ENCODE measurements at regions not wholly inside any gene's neighbourhood (a gene's known extent, or its start where the extent isn't known, plus 50 kb on each side); places are given as distances from the start of the nearest gene placed in this dataset.
"Not testable (repeated sequence)": the region's sequence is repeated elsewhere in the genome, so short reads cannot be mapped to it uniquely, and the experiment has no call there.

DNA sequence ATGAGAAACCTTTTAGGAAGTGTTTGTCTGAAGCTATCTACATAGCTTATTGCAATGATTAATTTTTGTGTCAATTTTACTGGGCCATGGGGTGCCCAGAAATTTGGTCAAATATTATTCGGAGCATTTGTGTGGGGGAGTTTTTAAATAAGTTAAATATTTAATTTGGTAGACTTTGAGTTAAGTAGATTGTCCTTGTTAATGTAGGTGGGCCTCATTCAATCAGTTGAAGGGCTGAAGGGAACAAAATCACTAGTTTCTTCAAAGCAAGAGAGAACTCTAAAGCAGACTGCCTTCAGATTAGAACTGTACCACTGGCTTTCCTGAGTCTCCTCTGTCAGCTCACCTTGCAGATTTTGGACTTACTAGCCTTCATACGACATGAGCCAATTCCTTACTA is 1008.6 kb upstream of the ADAMTS5 start:
- Mint-ChIP-seq H3K4me1 (no peaks in the 10 kb centered on the region), H3K4me3 (no peak overlapping the region), H3K36me3 (no peaks in the 10 kb centered on the region), H3K27ac (no peak overlapping the region), H3K9me3 (peaks cover 11% of the 10 kb centered on the region)
- DNase-seq (ENCODE audit: low spot score in 2 of 2), result no peak
- ATAC-seq, result no peak

DNA sequence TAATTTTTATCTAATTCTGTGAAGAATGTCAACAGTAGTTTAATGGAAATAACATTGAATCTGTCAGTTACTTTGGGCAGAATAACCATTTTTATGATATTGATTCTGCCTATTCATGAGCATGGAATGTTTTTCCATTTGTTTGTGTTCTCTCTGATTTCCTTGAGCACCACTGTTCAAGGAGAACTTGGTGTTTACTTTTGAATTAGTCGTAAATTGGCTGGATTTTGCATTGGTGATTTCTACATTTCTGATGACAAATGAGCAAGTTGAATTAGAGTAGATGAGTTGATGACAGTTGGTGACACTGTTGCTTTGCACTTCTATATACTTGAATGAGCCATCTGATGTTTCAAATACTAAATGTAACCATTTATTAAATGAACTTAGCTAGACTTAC is 1007.3 kb upstream of the ADAMTS5 start:
- peaks cover 11% of the 10 kb centered on the region for H3K9me3 Mint-ChIP-seq
- not testable (repeated sequence) for H3K27ac Mint-ChIP-seq; H3K36me3 Mint-ChIP-seq; DNase-seq (ENCODE audit: low spot score in 2 of 2); H3K4me3 Mint-ChIP-seq; ATAC-seq; H3K4me1 Mint-ChIP-seq

DNA sequence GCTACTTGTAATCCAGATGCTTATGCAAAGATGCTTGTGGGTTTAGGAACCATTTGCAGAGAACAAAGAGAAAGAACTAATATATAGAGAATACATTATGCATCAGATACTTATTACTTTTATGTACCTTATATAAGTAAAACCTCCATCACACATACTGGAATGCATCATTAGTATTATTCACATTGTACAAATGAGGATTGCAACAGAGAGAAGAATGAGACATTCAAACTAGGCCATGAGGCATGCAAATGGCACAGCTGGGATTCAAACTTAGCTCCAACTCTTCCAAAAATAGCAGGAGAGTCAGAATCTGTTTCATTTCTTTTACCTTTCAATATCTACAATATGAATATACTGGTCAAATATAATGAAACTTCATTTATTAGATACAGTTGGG is 1001.4 kb upstream of the ADAMTS5 start:
- not testable (repeated sequence) for ATAC-seq; DNase-seq (ENCODE audit: low spot score in 2 of 2); H3K4me1 Mint-ChIP-seq; H3K36me3 Mint-ChIP-seq; H3K9me3 Mint-ChIP-seq; H3K27ac Mint-ChIP-seq; H3K4me3 Mint-ChIP-seq

DNA sequence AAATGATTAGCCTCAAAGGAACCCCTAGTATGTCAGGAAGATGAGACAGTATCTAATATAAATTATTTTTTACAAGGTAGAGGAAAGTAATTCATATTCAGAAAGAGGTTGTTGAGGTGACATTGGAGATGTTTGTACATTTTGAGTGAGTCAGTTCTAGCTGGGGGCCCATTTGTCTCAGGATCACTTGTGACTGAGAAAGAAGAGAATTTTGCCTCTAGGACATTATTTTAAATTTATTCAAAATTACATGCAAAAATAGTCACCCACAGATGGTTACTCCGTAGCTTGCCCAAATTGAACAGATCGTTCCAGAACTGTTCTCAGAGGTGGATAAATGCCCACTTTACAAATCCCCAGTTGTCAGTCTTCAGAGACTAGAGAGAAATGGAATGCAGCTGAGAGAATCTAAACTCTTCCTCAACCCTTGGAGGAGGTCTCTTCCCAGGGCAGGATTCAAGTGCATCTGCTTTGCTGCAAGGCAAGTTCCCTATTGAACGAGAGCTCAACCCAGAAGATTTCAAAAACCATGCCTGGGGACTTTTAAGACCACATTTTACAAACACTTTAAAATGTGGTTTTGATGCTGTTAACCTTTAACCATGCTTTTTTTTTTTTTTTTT is 987.8 kb upstream of the ADAMTS5 start:
- ATAC-seq, result no peak
- no peak for DNase-seq (ENCODE audit: low spot score in 2 of 2)
- Mint-ChIP-seq H3K9me3 (no peaks in the 10 kb centered on the region), H3K36me3 (no peaks in the 10 kb centered on the region), H3K4me1 (no peaks in the 10 kb centered on the region), H3K27ac (no peak overlapping the region), H3K4me3 (no peak overlapping the region)

DNA sequence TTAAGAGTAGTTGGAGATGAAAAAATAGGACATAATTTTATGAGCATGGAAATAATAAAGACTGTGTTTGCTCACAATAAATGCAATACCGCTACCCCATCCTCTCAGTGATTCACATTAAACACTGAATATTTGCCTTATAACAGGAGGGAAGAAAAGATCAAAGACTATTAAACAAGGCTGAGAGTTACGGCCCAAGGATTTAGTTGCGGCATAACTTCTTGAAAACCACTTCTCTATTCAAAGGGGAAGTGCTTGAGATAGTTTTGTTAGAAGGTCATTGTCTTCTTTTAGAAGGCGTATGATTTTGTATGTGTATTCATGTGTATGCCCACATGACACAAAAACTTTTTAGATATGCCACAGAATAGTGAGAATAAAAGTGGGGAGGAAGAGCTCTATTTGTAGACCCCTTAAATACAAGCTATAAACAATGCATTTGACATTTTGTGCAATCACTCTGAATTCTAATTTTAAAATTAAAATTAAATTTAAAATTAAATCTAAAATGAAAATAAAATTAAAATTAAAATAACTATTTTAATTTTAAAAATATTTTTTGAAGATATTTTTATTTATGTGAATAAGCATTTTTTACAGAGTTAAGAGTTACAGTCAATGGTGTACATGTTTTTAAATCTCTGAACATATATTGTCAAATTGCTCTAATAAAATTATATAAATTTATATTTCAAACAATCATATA is 986.6 kb upstream of the ADAMTS5 start:
- H3K27ac Mint-ChIP-seq, result no peak overlapping the region
- H3K9me3 Mint-ChIP-seq, result no peaks in the 10 kb centered on the region
- DNase-seq (ENCODE audit: low spot score in 2 of 2) (no peak), ATAC-seq (no peak)
- H3K4me1 Mint-ChIP-seq, result no peaks in the 10 kb centered on the region
- H3K4me3 Mint-ChIP-seq, result no peak overlapping the region
- H3K36me3 Mint-ChIP-seq, result no peaks in the 10 kb centered on the region

DNA sequence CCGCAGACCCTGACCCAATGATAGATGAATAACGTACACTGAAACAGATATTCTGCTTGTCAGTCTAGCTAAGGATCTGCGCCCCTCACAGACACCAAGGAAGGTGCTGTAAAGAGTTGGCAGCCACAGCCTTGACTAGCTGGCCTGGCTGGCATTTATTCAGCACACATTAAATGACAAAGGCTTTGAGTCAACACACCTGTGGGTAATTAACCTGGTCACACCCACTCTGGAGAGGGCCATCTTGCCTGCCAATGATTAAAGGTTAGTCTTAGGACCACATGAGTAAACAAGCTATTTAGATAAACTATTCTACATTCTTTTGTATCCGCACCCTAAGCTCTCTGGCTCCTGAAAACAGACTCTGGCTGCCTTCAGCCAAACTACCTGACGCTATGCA is 982.2 kb upstream of the ADAMTS5 start:
- H3K27ac Mint-ChIP-seq; H3K4me1 Mint-ChIP-seq; H3K36me3 Mint-ChIP-seq; DNase-seq (ENCODE audit: low spot score in 2 of 2); H3K4me3 Mint-ChIP-seq; H3K9me3 Mint-ChIP-seq; ATAC-seq: not testable (repeated sequence)

DNA sequence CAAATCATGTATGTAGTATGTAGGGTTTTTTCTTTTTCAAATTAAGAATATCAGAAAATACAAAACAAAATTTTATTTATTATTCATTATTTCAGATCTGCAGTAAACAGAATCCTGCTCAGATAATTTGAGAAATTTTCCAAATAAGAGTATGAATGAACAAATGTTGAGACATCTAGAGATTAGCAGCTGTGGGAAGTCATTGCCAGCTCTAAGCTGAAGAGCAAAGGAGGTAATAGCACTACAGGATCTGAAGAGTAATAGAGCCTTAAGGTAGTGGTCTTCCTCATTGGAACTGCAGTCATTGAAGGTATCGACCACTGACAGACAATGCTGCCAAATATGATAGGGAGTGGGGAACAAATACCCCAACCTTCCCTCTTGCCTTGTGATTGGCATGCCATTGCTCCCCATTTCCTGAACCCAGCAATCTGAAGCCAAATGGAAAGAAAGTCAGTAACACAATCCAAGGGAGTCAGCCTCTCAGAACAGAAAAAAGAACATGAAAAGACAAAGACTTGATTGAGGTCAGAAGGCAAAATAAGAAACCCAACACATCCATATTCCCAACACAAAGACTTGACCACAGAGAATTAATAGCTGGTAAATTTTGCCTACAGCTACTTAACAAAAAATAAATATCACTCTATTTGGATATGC is 963.4 kb upstream of the ADAMTS5 start:
- H3K36me3 Mint-ChIP-seq; H3K4me3 Mint-ChIP-seq; DNase-seq (ENCODE audit: low spot score in 2 of 2); H3K9me3 Mint-ChIP-seq; ATAC-seq; H3K4me1 Mint-ChIP-seq; H3K27ac Mint-ChIP-seq: not testable (repeated sequence)

DNA sequence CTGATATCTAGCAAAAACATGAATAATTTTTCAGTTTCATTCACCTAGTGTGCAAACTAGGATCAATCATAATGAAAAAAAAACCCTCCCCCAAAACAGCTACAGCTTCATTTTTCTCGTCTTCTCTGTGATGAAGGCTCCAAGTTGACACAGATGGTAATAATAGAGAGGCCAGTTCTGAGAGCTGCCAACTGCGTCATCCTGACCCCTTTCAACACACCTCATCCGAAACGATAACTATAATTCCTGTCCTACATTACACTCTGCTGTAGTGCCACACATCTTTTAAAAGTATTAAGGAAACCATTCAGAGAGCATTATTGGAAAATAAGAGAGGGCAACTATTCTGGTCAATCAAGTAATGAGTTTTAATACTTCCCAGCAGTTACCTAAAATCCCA is 962.3 kb upstream of the ADAMTS5 start:
- not testable (repeated sequence) for H3K27ac Mint-ChIP-seq; H3K9me3 Mint-ChIP-seq; ATAC-seq; H3K4me3 Mint-ChIP-seq; DNase-seq (ENCODE audit: low spot score in 2 of 2); H3K4me1 Mint-ChIP-seq; H3K36me3 Mint-ChIP-seq

DNA sequence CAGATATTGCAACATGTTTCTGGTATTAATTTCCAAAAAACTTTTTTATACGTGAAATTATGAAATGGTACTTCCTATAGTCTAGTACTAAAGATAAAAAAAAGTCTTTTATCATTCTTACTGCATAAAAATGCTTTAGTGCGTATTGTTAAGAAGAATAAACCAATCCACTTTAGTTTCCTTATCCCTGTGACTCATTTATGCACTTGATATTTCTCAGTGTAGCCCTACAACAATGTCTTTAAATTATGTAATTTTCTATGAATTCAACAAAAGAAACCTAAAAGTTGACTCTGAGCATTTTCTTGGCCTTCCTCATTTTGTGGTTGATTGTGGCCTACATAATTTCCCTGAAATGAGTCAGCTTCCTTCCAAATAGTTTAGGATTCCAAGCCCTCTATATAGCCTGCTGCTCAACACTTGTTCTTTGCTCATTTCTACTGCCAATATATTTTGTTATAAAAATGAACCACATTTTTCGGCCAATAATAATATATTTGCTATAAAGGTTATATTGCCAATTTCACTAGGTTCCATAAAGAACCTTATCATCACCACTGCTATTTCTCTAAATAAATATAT is 961.7 kb upstream of the ADAMTS5 start:
- not testable (repeated sequence) for H3K27ac Mint-ChIP-seq; DNase-seq (ENCODE audit: low spot score in 2 of 2); H3K4me3 Mint-ChIP-seq

DNA sequence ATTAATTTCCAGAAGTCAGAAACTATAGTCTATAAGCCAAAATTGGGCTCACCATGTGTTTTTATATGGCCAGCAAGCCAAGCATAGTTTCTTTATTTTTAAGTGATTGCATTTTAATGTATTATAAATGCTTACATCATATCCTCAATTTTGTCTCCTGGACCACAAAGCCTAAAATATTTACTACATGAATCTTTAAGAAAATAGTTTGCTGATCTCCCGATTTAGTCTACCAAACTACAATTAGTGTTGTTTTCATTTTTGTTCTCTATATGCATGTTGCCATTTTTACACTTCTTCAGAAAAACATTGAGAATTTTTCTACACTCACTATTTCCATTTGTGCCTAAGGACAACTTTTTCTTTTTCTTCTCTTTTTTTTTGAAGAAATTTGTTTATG is 954.5 kb upstream of the ADAMTS5 start:
- H3K27ac Mint-ChIP-seq; H3K4me3 Mint-ChIP-seq; H3K9me3 Mint-ChIP-seq; H3K36me3 Mint-ChIP-seq; DNase-seq (ENCODE audit: low spot score in 2 of 2); H3K4me1 Mint-ChIP-seq; ATAC-seq: not testable (repeated sequence)

More for the DNA sequence above, 961.7 kb upstream of the ADAMTS5 start:
- not testable (repeated sequence) for H3K9me3 Mint-ChIP-seq, ATAC-seq, H3K36me3 Mint-ChIP-seq, H3K4me1 Mint-ChIP-seq

DNA sequence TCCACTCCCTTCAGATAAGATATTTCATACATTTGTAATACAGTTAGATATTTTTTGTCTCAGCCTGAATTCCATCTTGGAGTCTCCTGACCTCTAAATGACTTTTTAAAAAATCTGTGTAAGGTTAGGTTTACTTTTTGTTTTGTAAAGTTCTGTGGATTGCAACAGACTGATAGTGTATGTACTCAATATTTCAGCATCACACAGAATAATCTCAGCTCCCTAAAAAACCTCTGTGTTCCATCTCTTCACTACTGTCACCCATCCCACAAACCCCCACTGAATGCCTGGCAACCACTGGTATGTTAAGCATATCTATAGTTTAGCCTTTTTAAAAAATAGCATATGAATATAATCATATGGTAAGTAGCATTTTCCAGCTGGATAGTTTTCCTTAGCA is 951.1 kb upstream of the ADAMTS5 start:
- H3K27ac Mint-ChIP-seq; DNase-seq (ENCODE audit: low spot score in 2 of 2); ATAC-seq; H3K4me3 Mint-ChIP-seq; H3K9me3 Mint-ChIP-seq; H3K4me1 Mint-ChIP-seq; H3K36me3 Mint-ChIP-seq: not testable (repeated sequence)

DNA sequence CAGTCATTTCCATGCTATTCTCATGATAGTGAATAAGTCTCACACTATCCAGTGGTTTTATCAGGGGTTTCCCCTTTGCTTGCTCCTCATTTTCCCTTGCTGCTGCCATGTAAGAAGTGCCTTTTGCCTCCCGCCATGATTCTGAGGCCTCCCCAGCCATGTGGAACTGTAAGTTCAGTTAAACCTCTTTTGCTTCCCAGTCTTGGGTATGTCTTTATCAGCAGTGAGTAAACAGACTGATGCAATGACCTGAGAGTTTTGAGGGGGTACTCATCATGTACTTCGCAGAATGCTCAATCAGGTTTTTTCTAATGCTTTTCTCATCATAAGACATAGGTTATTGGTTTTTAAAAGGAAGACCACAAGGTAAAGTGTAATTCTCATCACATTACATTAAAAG is 949.4 kb upstream of the ADAMTS5 start:
- not testable (repeated sequence) for H3K9me3 Mint-ChIP-seq; H3K4me1 Mint-ChIP-seq; DNase-seq (ENCODE audit: low spot score in 2 of 2); H3K27ac Mint-ChIP-seq; H3K4me3 Mint-ChIP-seq; H3K36me3 Mint-ChIP-seq; ATAC-seq

DNA sequence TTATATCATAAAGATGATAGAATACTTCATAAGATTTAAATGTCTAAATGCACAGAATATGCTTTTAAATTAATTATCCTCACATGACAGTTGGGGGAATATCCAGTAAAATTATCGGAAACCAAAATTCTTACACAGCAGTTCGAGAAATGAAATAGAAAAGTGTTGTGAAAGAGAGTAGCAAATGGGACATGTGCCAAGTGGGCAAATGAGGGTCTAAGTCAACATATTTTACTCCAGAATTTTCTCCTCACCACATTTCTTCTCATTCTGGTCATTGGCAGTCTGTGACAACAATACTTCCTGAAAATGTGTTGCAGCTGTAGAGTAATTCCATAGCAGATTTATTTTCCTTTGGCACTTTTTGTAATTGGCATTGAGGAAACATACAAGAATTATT is 945.2 kb upstream of the ADAMTS5 start:
- DNase-seq (ENCODE audit: low spot score in 2 of 2); H3K27ac Mint-ChIP-seq; H3K4me3 Mint-ChIP-seq; H3K4me1 Mint-ChIP-seq; ATAC-seq; H3K9me3 Mint-ChIP-seq; H3K36me3 Mint-ChIP-seq: not testable (repeated sequence)

DNA sequence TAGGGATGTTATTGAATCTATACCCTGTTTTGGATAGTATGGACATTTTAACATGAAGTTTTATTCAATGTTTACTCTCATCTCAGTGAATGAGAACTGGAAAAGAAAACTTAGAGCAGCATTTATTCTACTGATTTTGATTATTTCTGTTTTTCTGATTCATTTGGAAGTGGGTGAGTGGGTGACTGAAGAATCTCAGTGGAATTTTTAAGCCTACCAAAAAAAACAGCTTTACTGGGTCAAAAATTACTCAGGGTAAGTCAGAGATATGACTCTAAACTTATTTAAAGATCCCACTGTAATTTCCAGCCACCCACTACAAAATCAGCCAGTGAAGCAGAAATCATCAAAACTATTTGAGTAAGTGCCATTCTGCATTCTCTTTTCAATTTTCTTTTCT is 942.6 kb upstream of the ADAMTS5 start:
- not testable (repeated sequence) for H3K36me3 Mint-ChIP-seq; H3K4me3 Mint-ChIP-seq; H3K9me3 Mint-ChIP-seq; H3K27ac Mint-ChIP-seq; DNase-seq (ENCODE audit: low spot score in 2 of 2); ATAC-seq; H3K4me1 Mint-ChIP-seq

DNA sequence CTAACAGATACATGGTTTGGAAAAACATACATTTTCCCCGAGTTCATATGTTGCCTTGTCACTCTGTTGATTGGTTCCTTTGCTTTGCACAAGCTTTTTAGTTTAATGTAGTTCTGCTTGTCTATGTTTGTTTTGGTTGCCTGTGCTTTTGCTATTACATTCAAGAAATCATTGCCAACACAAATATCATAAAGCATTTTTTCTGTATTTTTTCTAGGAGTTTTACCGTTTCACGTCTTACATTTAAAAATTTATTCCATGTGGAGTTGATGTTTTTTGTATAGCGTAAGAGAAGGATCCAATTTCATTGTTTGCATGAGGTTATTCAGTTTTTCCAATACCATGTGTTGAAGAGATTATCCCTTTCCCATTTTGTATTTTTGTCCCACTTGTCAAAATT is 941.9 kb upstream of the ADAMTS5 start:
- not testable (repeated sequence) for H3K27ac Mint-ChIP-seq; H3K9me3 Mint-ChIP-seq; H3K36me3 Mint-ChIP-seq; DNase-seq (ENCODE audit: low spot score in 2 of 2); ATAC-seq; H3K4me3 Mint-ChIP-seq; H3K4me1 Mint-ChIP-seq

DNA sequence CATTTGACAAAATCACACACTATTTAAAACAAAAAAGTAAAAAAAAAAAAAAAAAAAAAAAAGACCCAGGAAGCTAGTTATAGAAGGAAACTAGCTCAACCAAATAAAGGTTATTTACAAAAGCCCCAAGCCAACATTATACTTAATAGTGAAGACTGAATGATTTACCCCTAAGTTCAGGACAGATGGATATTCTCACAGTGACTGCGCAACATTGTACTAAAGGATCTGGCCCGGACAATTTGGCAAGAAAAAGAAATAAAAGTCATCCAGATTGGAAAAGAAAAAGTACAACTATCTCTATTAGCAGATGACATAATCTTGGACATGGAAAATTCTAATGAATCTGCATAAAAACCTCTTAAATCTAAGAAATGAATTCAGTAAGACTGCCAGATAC is 936.0 kb upstream of the ADAMTS5 start:
- not testable (repeated sequence) for H3K4me1 Mint-ChIP-seq; H3K36me3 Mint-ChIP-seq; H3K4me3 Mint-ChIP-seq; DNase-seq (ENCODE audit: low spot score in 2 of 2); ATAC-seq; H3K9me3 Mint-ChIP-seq; H3K27ac Mint-ChIP-seq
